IPS-20b (cell line): ENCODE measurements at regions not wholly inside any gene's neighbourhood (a gene's known extent, or its start where the extent isn't known, plus 50 kb on each side); places are given as distances from the start of the nearest gene placed in this dataset.
"Not testable (repeated sequence)": the region's sequence is repeated elsewhere in the genome, so short reads cannot be mapped to it uniquely, and the experiment has no call there.

Source experiments
- H3K27ac ChIP-seq: one replicate; pipeline ENCODE4 v1.5.1; 2013; ENCODE audit warnings: low read length
- H3K27me3 ChIP-seq: 2 replicates; pipeline ENCODE4 v1.6.1; 2013; ENCODE audit warnings: mild to moderate bottlenecking, low read length, inconsistent platforms; ENCODE audit not compliant: insufficient read depth
- H3K36me3 ChIP-seq: 2 replicates; pipeline ENCODE4 v1.6.1; 2013; ENCODE audit warnings: low read depth, mild to moderate bottlenecking, inconsistent platforms, low read length, moderate library complexity; ENCODE audit not compliant: insufficient read depth
- H3K4me1 ChIP-seq: 2 replicates; pipeline ENCODE4 v1.6.1; 2013; ENCODE audit warnings: mild to moderate bottlenecking, control low read depth, inconsistent platforms, low read length, moderate library complexity; ENCODE audit not compliant: insufficient read depth
- H3K4me3 ChIP-seq: 2 replicates; pipeline ENCODE4 v1.5.1; 2013; ENCODE audit warnings: mild to moderate bottlenecking, low read length, inconsistent platforms
- H3K9ac ChIP-seq: 2 replicates; pipeline ENCODE4 v1.6.1; 2013; ENCODE audit warnings: low read depth, mild to moderate bottlenecking, inconsistent platforms, low read length, moderate library complexity
- H3K9me3 ChIP-seq: 2 replicates; pipeline ENCODE4 v1.6.1; 2013; ENCODE audit warnings: mild to moderate bottlenecking, low read depth, low read length, inconsistent platforms; ENCODE audit not compliant: insufficient read depth

- H3K9ac ChIP-seq, H3K27ac ChIP-seq, H3K36me3 ChIP-seq, H3K4me1 ChIP-seq, H3K4me3 ChIP-seq, H3K27me3 ChIP-seq: not testable (repeated sequence)
- H3K9me3 ChIP-seq, result peaks cover 23% of the 10 kb centered on the region
These were observed 107.0 kb downstream of the CCNG2 start for GRCh38 chr4:77263976-77264375.

GRCh38 chr4:77264826-77265225 lies 107.8 kb downstream of the CCNG2 start:
- Histone ChIP-seq H3K9ac (no peak overlapping the region), H3K36me3 (no peaks in the 10 kb centered on the region), H3K4me3 (no peak overlapping the region), H3K4me1 (no peaks in the 10 kb centered on the region), H3K9me3 (peaks cover 23% of the 10 kb centered on the region), H3K27ac (no peak overlapping the region), H3K27me3 (peaks cover 3% of the 10 kb centered on the region; the same call in 1 of the 2 replicates)

GRCh38 chr4:77268108-77268507 lies 111.1 kb downstream of the CCNG2 start:
- H3K9ac ChIP-seq, result no peak overlapping the region
- H3K36me3 ChIP-seq, result no peaks in the 10 kb centered on the region
- H3K4me1 ChIP-seq, result no peaks in the 10 kb centered on the region
- H3K9me3 ChIP-seq, result peaks cover 9% of the 10 kb centered on the region
- H3K27me3 ChIP-seq, result peaks cover 10% of the 10 kb centered on the region; the same call in 1 of the 2 replicates
- H3K27ac ChIP-seq, result no peak overlapping the region
- H3K4me3 ChIP-seq, result no peak overlapping the region

GRCh38 chr4:77269505-77269904 lies 112.5 kb downstream of the CCNG2 start:
- no peaks in the 10 kb centered on the region for H3K36me3 ChIP-seq
- no peak overlapping the region for H3K9ac ChIP-seq
- H3K27me3 ChIP-seq, result peaks cover 10% of the 10 kb centered on the region; the same call in 1 of the 2 replicates
- no peaks in the 10 kb centered on the region for H3K4me1 ChIP-seq
- H3K9me3 ChIP-seq, result peaks cover 6% of the 10 kb centered on the region
- no peak overlapping the region for H3K27ac ChIP-seq
- H3K4me3 ChIP-seq, result no peak overlapping the region

DNA sequence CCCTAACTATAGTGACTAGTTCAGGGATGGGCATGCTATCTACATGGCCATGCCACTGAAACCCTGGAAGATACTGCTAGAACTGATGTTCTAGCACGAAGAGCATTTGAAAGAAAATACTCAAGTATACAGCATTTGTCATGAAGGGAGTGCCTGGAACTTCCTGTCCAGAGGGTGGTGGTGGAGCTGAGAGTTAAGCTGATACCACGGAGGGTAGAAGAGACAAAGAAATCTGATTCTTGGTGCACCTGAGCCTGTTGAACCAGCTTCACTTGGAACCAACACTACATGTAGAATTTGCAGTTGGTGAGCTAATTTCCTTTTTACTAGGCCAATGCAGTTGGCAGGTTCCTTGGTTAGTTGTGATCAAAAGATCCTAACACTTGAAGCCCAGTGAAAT lies 116.4 kb downstream of the CCNG2 start:
- H3K9me3 ChIP-seq, result no peaks in the 10 kb centered on the region
- no peak overlapping the region for H3K9ac ChIP-seq
- no peak overlapping the region for H3K27ac ChIP-seq
- no peaks in the 10 kb centered on the region for H3K4me1 ChIP-seq
- no peak overlapping the region for H3K4me3 ChIP-seq
- peaks cover 7% of the 10 kb centered on the region; the same call in 1 of the 2 replicates for H3K27me3 ChIP-seq
- H3K36me3 ChIP-seq, result no peaks in the 10 kb centered on the region

- H3K9ac ChIP-seq, H3K9me3 ChIP-seq, H3K27ac ChIP-seq, H3K36me3 ChIP-seq, H3K4me3 ChIP-seq, H3K4me1 ChIP-seq, H3K27me3 ChIP-seq: not testable (repeated sequence)
These were observed 122.1 kb downstream of the CCNG2 start for GRCh38 chr4:77279114-77279513.

DNA sequence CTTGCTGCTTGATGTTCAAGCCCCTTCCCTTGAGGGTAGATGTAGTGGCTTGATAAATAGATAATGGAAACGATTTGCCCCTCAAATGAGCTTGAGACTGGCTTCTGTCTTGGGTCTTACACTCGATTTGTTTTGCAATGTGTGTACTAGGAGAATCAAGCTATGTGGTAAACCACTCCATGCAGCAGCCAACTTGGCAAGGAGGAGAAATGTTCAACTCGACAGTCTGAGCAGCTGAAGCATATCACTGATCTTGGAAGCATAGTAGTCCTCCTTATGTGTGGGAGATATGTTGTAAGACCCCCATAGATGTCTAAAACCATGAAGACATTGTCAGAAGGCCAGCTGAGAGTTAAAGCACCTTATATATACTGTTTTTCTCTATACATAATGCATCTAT lies 125.3 kb downstream of the CCNG2 start:
- H3K9me3 ChIP-seq, result no peaks in the 10 kb centered on the region
- H3K36me3 ChIP-seq, result no peaks in the 10 kb centered on the region

GRCh38 chr4:77284036-77284435 lies 127.0 kb downstream of the CCNG2 start:
- Histone ChIP-seq H3K27me3 (peaks cover 5% of the 10 kb centered on the region; the same call in 1 of the 2 replicates), H3K9me3 (no peaks in the 10 kb centered on the region), H3K27ac (no peak overlapping the region), H3K4me1 (no peaks in the 10 kb centered on the region), H3K9ac (no peak overlapping the region), H3K36me3 (no peaks in the 10 kb centered on the region), H3K4me3 (no peak overlapping the region)

More for the DNA sequence above, 125.3 kb downstream of the CCNG2 start:
- Histone ChIP-seq H3K27ac (no peak overlapping the region), H3K4me1 (no peaks in the 10 kb centered on the region), H3K9ac (no peak overlapping the region), H3K4me3 (no peak overlapping the region), H3K27me3 (peaks cover 5% of the 10 kb centered on the region; the same call in 1 of the 2 replicates)

- no peaks in the 10 kb centered on the region for H3K36me3 ChIP-seq
- no peak overlapping the region for H3K27ac ChIP-seq
- H3K9me3 ChIP-seq, result no peaks in the 10 kb centered on the region
- no peak overlapping the region for H3K4me3 ChIP-seq
- H3K27me3 ChIP-seq, result peaks cover 5% of the 10 kb centered on the region; the same call in 1 of the 2 replicates
- H3K9ac ChIP-seq, result no peak overlapping the region
- H3K4me1 ChIP-seq, result no peaks in the 10 kb centered on the region
These were observed 129.9 kb downstream of the CCNG2 start for GRCh38 chr4:77286906-77287305.

- no peak overlapping the region for H3K27ac ChIP-seq
- H3K9me3 ChIP-seq, result peaks cover 3% of the 10 kb centered on the region; the same call in 1 of the 2 replicates
- no peaks in the 10 kb centered on the region for H3K27me3 ChIP-seq
- H3K36me3 ChIP-seq, result no peaks in the 10 kb centered on the region
- H3K9ac ChIP-seq, result no peak overlapping the region
- H3K4me1 ChIP-seq, result no peaks in the 10 kb centered on the region
- H3K4me3 ChIP-seq, result no peak overlapping the region
These were observed 136.4 kb downstream of the CCNG2 start for GRCh38 chr4:77293426-77293825.

- peak overlapping the region; percentile 34; the same call in 1 of the 2 replicates for H3K4me3 ChIP-seq
- not testable (repeated sequence) for H3K36me3 ChIP-seq, H3K27me3 ChIP-seq
These were observed 144.0 kb downstream of the CCNG2 start for GRCh38 chr4:77300996-77301395.

GRCh38 chr4:77305766-77306165 lies 148.8 kb downstream of the CCNG2 start:
- H3K36me3 ChIP-seq, result no peaks in the 10 kb centered on the region
- H3K9me3 ChIP-seq, result no peaks in the 10 kb centered on the region
- H3K27me3 ChIP-seq, result no peaks in the 10 kb centered on the region
- H3K4me3 ChIP-seq, result no peak overlapping the region
- peaks cover 4% of the 10 kb centered on the region; the same call in 1 of the 2 replicates for H3K4me1 ChIP-seq
- no peak overlapping the region for H3K27ac ChIP-seq
- H3K9ac ChIP-seq, result no peak overlapping the region

More at GRCh38 chr4:77300996-77301395, 144.0 kb downstream of the CCNG2 start:
- not testable (repeated sequence) for H3K9me3 ChIP-seq, H3K4me1 ChIP-seq, H3K9ac ChIP-seq, H3K27ac ChIP-seq
